ENCODE measurements at regions not wholly inside any gene's neighbourhood (a gene's known extent, or its start where the extent isn't known, plus 50 kb on each side); places are given as distances from the start of the nearest gene placed in this dataset.

DNA sequence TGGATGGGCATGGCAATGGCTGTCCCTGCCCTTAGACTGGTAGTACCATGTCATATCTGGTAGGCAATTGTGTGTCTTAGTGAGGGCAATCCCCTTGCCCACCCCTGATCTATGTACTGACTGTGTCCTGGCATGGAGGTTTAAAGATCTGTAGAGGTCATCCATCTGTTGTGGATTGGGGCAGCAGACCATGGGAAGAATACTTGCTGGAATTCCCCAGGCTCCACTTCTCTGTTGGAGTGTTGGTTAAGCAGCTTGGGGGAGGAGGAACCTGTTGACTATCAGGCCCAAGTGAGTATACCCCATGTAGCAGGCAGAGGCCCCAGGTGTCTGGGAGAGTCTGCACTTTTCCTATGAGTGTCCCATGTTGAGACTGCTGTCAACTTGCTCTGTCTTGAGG is 246.7 kb upstream of the DIPK2B start:
- Histone ChIP-seq H4K91ac (ENCODE audit: insufficient read length, low read depth, low read length) (no peak overlapping the region), H2AK5ac (ENCODE audit: insufficient read length, low read length) (no peak overlapping the region), H3K79me2 (ENCODE audit: insufficient read depth, low read length) (no peaks in the 10 kb centered on the region), H3K27ac (ENCODE audit: insufficient read length, low read depth, low read length) (no peak overlapping the region), H3K56ac (ENCODE audit: insufficient read length, low read depth, low read length) (no peak overlapping the region), H3K27me3 (ENCODE audit: insufficient read depth, low read length) (no peaks in the 10 kb centered on the region), H4K20me1 (ENCODE audit: control insufficient read depth, insufficient read depth, insufficient read length) (no peaks in the 10 kb centered on the region), H3K79me1 (ENCODE audit: insufficient read depth, low read depth, low read length, poor library complexity, severe bottlenecking) (no peaks in the 10 kb centered on the region), H3K18ac (ENCODE audit: insufficient read length, low read depth, low read length) (no peak overlapping the region), H3K4me1 (ENCODE audit: insufficient read depth, low read length) (no peaks in the 10 kb centered on the region), H2AFZ (ENCODE audit: low read length) (no peak overlapping the region), H2BK15ac (ENCODE audit: low read depth, low read length) (no peak overlapping the region), H3K14ac (ENCODE audit: insufficient read depth, low read length) (no peak overlapping the region), H4K5ac (ENCODE audit: insufficient read length, low read depth, low read length) (no peak overlapping the region), H2BK20ac (ENCODE audit: low read depth, low read length, poor library complexity, severe bottlenecking) (no peak overlapping the region), H3K4me2 (ENCODE audit: insufficient read depth, insufficient read length, low read length) (no peak overlapping the region), H2BK12ac (ENCODE audit: insufficient read length, low read depth, low read length) (no peak overlapping the region), H3K23me2 (ENCODE audit: insufficient read length, low read depth, low read length, poor library complexity, severe bottlenecking) (no peaks in the 10 kb centered on the region), H2BK120ac (ENCODE audit: low read depth, low read length, poor library complexity, severe bottlenecking) (no peak overlapping the region), H2BK5ac (ENCODE audit: insufficient read length, low read length) (no peak overlapping the region), H3T11ph (ENCODE audit: low read length) (no peak overlapping the region), H3K4ac (ENCODE audit: low read depth, low read length) (no peak overlapping the region), H3K23ac (ENCODE audit: insufficient read length, low read depth, low read length) (no peak overlapping the region), H4K8ac (replicated peaks; ENCODE audit: insufficient read length, low read depth, low read length) (no peak overlapping the region), H3K9ac (ENCODE audit: extremely low read depth, insufficient read length, low read length) (no peak overlapping the region), H3K9me3 (ENCODE audit: control insufficient read depth, low read depth, low read length) (peaks cover 4% of the 10 kb centered on the region)
- peaks cover 0 to 1% (median 0%) of the 10 kb centered on the region in 3 experiments; a peak in 3 of 7 replicates for H3K36me3 Mint-ChIP-seq (ENCODE audit: insufficient read depth in 1 of 3, low read depth in 3 of 3)
- peaks cover 66 to 67% of the 10 kb centered on the region in 2 experiments for H3K9me3 Mint-ChIP-seq
- TF ChIP-seq, protein P1, sequence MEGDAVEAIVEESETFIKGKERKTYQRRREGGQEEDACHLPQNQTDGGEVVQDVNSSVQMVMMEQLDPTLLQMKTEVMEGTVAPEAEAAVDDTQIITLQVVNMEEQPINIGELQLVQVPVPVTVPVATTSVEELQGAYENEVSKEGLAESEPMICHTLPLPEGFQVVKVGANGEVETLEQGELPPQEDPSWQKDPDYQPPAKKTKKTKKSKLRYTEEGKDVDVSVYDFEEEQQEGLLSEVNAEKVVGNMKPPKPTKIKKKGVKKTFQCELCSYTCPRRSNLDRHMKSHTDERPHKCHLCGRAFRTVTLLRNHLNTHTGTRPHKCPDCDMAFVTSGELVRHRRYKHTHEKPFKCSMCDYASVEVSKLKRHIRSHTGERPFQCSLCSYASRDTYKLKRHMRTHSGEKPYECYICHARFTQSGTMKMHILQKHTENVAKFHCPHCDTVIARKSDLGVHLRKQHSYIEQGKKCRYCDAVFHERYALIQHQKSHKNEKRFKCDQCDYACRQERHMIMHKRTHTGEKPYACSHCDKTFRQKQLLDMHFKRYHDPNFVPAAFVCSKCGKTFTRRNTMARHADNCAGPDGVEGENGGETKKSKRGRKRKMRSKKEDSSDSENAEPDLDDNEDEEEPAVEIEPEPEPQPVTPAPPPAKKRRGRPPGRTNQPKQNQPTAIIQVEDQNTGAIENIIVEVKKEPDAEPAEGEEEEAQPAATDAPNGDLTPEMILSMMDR (conservative IDR thresholded peaks at IDR 0.05) = no peak
- DNase-seq = no peak
- H3K27me3 Mint-ChIP-seq (ENCODE audit: low read depth) = peaks cover 2% of the 10 kb centered on the region; the same call in 1 of the 2 replicates
- peaks cover 7 to 11% of the 10 kb centered on the region in 2 experiments for H3K4me1 Mint-ChIP-seq
- H3K27ac Mint-ChIP-seq = no peak overlapping the region
- H3K4me3 Mint-ChIP-seq = no peak overlapping the region
